ENCODE measurements at regions not wholly inside any gene's neighbourhood (a gene's known extent, or its start where the extent isn't known, plus 50 kb on each side); places are given as distances from the start of the nearest gene placed in this dataset.

- TF ChIP-seq CTCF (IDR thresholded peaks at IDR 0.05) (no peak), POLR2AphosphoS5 (IDR thresholded peaks at IDR 0.05) (no peak), POLR2A (IDR thresholded peaks at IDR 0.05) (no peak)
Measured at GRCh38 chr22:27045103-27045947, 387.9 kb downstream of the MIAT start.

Data from prostate gland (tissue), 2 donors.